ENCODE measurements at regions not wholly inside any gene's neighbourhood (a gene's known extent, or its start where the extent isn't known, plus 50 kb on each side); places are given as distances from the start of the nearest gene placed in this dataset.
"Not testable (repeated sequence)": the region's sequence is repeated elsewhere in the genome, so short reads cannot be mapped to it uniquely, and the experiment has no call there.

DNA sequence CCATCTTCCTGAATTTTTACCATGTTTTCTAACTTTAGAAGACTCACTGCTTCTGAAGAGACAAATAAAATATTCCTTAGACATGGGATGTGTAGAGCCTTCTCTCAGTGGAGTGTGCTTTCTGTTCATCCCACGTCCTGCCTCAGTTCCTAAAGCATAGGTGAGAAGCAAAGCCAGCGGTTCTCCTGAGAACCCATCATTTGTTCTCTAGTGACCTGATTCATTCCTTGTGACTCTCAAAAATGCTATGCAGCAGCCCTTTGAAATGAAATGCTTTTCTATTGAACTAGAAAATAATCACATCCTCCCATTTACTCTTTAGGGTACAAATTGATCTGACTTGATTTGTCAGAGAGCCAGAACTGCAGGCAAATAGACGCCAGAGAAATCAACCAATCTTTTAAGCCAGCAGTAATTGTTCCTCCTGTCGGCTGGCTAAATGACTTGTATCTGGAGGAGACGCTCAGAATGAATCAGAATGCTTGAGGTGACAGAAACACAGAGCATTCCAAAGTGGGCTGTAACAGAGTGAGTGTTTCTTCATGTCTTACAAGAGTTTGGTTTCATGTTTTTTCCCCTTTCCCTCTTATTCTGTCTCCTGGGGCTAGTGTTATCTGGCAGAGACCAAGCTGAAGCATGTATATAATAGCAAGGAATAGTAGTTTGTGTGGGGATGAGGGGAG lies 81.3 kb upstream of the TMEM178A start:
- no peak for DNase-seq

DNA sequence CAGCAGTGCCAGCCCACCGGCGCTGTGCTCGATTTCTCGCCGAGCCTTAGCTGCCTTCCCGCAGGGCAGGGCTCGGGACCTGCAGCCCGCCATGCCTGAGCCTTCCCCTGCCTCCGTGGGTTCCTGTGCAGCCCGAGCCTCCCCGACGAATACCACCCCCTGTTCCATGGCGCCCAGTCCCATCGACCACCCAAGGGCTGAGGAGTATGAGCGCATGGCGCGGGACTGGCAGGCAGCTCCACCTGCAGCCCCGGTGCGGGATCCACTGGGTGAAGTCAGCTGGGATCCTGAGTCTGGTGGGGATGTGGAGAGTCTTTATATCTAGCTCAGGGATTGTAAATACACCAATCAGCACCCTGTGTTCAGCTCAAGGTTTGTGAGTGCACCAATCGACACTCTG lies 80.2 kb upstream of the TMEM178A start:
- not testable (repeated sequence) for DNase-seq

DNA sequence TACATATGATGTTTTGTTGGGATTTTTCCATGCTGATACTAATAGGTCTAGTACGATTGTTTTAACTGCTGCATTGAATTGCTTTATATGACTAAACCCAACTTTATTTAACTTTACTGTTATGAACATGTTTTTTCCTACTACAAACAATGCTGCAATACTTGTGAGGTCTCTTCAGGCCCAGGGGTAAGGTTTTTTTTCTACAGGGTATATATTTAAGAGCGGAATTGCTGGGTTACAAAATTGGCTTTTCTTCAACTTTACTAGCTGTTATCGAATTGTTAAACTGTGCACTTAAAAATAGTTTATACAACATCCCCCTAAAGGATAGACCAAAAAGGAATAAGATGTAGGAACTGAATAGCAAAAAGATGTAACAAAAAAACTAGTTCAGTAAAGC lies 78.5 kb upstream of the TMEM178A start:
- no peak for DNase-seq

DNA sequence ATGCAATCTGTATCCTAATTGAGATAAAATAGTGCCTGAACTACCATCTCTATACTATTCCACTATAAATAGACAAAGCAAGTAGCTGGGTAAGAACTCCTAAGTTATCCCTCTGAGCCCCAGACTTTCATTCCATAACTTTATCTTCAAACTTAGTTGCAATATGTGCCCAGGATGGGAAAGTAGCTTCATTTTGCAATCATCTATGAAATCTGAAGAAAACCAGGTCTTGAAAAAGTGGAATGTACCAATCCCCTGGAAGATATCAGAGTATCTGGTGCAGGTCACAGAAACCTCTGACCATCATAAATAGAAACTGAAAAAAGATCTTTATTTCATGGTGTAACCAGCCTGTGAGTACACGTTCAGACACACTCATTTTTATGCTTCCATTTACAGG lies 78.1 kb upstream of the TMEM178A start:
- no peak for DNase-seq

DNA sequence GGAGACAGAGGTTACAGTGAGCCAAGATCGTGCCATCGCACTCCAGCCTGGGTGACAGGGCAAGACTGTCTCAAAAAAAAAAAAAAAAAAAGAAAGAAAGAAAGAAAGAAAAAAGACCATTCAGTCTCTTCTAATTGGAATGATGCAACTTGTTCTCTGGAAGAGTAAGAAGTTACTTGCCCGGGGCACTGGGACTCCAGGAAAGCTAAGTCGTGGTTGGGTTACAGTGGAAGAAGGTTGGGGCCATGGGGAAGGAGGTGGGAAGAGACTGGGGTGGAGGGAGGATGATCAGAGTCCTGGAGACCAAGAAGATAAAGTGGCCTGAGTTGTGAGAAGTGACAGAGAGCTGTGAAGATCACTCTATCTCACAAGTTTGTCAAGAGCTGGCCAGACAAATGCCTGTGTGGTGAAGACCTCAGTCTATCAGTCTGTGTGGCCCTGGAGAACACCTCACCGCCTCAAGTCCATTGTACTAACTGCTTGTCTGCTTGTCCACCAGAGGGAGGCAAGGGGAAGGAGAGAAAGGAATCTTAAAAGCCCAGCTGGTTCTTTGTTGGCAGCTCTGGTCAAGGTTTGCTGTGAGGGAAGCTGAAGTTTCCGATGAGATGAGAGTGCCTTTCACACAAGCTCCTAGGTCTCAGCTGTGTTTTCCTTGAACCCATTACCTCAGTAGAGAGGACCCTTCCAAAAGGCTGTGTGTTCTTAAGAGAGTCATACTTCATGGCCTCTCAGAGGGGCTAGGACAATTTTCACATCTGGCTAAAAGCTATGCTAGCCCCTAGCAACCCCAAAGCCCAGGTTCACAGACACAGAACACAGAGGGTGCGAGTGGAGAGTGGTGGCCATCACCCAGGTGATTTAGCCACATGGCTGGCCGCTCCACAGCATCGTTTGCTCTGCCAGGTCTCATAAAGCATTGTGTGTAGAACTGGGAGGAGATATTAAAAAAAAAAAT lies 72.0 kb upstream of the TMEM178A start:
- peak; percentile 50 for DNase-seq

DNA sequence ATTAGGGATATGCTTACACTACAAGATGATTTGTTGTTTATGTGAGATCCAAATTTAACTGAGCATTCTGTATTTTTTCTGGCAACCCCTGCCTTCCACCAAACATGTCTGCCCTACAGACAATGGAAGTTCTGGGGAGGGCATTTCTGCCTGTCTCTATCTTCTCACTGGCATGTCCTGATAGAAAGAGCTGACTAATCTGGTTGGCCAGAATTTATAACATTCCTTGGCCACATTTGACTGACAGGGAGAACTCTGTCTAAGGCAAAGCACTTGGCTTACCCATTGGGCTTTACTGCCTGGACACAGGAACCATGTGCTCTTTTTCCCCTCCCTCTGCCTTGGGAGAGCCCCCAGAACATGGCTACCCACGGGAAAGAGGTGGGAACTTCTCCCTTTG lies 70.6 kb upstream of the TMEM178A start:
- DNase-seq: no peak

DNA sequence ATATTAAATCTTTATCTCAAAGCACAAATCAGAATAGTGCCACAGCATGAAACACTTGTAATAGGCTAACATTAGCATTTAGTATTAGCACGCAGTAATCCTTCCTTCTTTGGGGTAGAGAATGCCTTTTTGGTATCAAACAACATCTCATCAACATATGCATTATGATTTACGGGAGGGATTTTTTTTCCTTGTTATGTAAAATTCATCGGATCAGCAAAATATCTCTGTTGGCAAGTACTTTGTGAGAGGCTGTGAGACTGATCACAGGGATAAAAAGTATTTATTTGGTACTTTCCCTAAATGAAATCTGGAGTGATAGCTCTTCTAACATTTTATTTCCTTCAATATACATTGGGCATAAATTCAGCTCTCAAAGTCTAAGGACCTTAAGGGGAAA lies 68.4 kb upstream of the TMEM178A start:
- no peak for DNase-seq

DNA sequence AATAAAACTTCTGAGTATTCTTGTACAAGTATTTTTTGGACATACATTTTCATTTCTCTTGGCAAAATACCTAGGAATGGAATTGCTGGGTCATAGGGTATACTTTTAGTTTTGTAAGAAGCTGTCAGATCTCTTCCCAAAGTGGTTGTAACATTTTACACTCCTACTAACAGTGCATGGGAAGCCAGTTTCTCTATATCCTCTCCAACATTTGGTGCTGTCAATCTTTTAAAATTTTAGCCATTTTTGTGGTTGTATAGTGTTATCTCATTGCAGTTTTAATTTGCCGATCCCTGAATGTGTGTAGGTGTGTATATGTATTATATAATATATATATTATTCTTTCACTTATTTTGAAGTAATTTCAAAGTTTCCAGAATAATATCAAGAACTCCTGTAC lies 63.1 kb upstream of the TMEM178A start:
- DNase-seq: no peak

DNA sequence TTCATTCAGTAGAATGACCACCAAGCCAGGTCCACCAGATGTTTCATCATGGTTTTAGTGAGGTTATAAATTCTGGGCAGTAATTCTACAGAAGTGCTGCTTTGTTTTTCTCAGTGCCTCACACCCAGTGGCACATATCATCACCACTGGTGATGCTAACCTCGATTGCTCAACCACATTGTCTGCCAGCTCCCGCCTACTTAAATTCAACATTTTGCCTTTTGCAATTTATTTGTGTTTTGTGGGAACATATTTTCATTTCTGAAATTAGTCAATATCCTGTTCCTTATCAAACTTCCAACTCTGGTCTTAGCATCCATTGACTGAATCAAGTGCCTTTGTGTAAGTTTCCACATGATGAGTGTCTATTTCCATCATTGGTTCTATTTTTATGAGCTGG lies 62.3 kb upstream of the TMEM178A start:
- DNase-seq: no peak

DNA sequence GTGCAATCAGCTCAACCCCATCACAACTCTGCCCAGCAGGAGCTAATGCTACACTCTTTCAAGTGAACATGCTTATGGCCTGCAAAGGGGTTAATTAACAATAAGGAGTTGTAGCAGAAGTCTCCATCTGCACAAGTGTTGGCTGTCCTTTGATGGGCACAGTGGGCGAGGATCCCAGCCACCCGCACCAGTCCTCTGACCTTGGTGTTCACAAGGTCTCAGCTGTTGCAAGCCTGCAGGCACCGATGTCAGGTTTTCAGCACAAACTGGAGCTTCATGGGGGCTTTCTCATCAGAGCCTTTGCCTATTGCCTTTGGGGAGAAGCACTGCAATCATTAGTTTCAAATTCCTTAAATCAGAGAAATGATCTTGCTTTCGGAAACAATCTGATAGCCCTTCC lies 60.9 kb upstream of the TMEM178A start:
- DNase-seq: no peak

DNA sequence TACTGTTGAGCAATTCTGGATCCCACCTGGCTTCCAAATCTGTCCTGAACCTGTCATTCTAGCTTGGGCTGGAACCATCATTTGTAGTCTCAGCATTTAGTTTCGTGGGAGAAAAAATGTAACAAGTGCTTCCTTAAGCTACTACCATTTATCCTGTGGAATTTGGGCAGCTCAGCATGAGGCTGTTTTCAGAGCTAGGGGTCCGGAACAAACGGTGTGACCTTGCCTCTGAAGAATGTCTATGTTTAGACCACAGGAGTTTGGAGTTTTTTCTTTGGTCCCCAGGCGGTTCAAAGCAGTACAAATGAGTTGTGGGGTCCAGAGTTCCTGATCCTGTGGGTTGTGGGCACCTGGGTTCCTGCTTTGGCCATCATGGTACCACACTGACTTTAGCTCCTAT lies 59.1 kb upstream of the TMEM178A start:
- DNase-seq: no peak

DNA sequence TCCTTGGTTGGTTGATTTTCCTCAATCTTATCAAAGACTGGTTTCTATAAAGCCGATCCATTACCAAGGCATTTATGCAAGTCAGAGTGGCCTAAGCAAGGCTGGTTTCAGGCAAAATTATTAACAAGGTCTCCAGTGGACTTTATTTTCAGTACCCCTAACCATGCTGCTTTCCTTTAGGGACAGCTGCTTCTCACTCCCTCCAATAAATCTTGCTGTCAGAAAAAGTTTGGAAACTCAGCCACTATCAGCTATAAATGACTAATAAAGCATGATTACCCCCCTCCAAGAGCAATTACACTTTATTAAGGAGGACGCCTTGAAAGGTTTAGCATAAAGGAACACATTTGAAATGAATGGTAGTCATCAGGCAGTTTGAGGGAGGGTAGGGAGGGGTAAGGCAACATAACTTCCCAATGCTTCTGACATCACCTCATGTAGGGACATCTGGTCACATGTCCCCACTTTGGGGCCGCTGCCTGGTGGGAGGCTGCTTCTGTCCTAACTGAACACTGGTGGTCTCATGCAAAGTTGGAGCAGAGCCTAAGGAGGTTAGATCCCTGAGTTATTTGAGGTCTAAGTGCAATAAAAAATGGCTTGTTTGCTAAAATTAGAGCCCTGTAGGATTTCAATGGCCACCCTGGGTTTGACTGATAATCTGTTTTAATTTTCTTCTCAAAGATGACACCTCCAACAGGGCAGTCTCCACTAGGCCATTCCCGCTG lies 58.0 kb upstream of the TMEM178A start:
- DNase-seq: no peak

DNA sequence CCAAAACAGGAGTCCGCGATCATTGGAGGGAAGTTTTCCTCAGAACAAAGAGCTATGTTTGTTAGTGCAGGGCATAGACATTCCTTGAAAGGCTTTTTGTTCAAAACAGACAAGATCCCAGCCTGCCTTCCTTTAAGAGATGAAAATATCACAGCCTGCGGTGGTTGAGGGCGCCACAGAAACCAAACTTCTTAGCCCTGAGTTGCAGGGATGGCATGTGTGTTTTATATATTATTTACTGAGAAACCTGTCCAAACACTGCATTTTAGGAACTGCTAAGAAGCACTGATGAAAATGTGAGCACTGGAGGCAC lies 57.5 kb upstream of the TMEM178A start:
- DNase-seq: no peak

DNA sequence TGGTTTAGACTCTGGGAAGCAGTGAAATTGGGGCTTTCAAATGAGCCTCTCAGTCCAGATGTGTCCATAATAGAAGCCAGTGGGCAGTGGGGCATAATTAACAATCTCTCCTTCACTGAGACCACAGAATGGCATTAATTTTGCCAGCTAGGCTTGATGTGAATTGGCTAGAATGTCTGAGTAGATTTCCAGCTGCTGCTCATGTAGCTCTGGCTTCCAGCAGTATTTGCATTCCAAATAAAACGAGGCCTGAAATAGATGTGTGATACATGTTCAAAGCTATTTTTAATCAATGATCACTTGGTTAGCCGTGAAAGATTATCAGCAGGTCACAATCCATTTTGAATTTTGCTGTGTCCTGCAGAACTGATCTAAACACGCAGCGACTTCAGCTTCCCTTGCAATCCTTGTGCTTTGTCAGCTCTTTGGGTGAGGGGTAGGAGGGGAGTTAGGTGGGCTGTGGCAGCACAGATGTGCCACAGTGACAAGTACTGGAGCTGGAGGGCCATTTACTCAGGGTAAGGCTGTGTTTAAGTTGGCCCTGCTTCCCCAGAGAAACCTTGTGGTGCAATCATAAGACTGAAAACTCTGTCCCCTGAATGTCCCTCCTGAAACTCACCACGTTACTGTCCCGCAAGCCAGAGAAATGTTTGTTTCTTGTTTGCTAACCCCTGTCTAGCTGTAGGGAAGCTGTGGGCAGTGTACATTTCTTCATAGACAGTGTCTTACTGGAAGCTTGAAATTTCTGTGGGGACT lies 56.9 kb upstream of the TMEM178A start:
- DNase-seq: no peak

DNA sequence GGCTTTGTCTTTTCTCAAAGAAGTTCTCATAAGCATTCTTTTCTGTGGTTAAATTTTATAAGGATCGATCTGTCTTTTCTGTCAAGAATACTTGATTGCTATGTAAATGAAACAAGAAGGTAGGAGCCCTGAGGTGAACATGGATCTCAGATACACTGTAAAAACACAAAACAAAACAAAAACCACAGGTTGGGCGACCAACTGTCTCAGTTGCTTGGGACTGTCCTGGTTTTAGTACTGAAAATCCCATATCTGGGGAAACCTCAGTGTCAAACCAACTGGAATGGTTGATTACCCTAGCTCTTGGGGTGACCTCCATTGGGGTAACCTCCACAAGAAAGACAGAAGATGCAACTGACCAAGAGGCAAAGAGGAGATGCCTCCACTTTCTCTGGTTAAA lies 55.8 kb upstream of the TMEM178A start:
- DNase-seq: no peak

DNA sequence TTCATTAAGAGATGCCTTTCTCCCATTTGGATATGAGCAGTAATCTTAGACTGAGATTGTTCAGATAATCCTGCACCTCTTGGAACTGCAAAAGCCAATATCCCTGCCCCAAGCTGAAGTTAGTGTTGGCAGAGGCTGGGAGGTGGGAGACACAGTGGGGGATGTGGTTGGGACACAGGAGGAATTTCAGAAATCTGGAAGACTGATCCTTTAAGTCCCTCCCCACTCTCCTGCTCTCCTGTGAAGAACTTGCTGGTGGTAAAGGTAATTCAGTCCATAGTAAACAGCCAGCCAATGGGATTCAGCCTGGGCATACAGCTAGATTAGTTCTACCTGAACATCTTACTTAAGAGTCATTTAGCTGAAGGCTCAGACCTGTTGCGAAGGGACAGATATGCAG lies 50.0 kb upstream of the TMEM178A start:
- DNase-seq: no peak

All from DMS53 (cell line).